ENCODE measurements at regions not wholly inside any gene's neighbourhood (a gene's known extent, or its start where the extent isn't known, plus 50 kb on each side); places are given as distances from the start of the nearest gene placed in this dataset.

DNA sequence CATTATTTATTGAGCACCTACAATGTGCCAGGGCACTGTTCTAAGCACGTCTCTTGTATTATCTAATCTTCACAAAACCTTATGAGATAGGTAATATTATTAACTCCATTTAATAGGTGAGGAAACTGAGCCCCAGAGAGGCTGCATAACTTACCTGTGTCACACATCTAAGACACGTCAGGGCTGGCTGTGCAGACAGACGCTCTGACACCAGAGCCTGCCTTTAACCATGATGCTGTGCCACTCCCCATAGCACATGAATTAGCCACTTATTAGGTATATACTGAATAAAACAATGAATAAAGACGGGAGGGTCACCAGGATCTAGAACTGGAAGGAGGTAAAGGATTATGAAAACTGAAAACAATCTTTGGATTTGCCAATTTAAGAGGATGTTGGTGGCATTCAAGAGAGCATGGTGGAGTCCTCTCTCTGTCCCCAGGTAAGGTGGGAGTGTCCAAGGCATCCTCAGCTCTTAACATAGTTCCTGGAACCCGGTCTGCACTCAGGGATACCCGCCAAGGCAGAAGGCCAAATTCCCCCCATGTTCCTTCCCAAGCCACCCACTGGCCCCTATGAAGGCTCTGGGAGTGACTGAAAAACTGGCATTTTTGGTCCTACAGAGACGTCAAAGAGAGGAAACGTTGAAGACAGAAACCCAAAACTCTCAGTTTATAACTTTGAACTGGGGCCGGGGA is 479.7 kb downstream of the FOXO1 start:
- no peak for DNase-seq

DNA sequence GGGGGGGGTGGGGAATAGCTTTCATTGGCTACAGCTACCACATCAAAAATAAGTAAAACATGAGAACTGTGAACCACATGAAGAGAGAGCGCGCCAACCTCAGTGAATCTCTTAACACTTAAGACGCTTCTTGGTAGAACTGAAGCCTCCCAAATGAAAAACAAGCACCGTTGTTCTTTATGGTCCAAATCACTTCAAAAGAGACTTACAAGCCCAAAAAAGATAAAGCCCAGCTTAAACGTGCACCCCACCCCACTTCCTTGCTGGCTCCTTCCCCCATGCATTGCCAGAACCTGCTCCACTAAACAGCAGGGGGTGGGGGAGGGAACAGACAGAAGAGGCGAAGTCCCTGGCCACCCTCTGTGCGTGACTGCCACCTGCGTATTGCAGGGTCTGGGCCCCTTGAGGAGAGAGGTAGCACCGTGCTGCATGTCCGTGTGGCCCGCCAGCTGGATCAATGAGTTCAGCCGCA is 479.1 kb downstream of the FOXO1 start:
- no peak for DNase-seq

DNA sequence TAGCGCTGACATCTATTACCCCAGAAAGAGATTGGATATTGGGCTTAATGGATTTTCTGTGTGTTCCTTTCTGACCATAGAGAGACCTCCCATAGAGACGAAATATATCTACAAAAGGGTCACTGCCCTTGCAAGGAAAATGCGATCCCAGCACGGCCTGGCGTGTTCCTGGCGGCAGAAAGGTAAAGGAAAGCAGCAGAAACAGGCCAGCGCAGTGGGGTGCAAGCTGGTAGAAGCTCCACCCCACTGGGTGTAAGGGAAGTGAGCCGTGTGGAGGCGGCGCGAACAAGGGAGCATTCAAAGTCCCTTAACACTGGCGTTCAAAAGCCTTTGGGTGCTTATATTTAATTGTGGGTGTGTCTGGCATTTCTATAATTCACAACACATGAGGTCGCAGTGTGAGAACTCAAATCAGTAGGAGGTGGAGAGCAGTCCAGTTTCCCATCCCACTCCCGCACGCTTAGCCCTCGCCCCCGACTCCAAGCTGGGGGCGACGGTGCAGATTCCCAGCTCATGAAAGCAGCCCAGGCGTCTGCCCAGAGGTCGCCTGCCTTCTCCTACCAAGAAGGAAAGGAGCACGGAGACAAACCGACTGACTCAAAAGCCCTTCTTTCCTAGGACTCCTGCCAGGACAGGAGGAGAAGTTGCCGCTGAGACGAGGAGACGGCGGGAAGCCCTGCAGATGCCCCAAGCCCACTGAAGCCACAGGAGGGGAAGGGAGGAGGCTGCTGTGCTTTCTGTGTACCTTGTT is 478.4 kb downstream of the FOXO1 start:
- no peak for DNase-seq

DNA sequence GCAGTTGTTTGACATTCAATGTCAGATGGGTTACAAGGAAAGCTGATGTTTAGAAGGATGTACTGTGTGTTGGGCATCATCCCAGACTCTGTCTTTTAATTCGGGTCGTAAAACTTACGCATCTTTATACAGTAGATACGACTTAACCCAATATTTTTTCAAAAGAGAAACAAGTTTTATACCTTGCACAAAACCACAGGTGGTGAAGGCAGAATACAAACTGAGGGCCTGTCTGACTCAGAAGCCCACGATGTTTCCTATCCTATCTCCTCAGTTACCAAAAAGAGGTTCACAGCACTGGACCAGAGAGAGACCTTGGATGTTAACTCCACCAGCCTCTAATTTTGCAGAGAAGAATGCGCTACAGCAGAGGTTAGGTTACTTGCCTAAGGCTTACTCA is 477.0 kb downstream of the FOXO1 start:
- DNase-seq = peak in 1 of 51 donors; percentile 59

DNA sequence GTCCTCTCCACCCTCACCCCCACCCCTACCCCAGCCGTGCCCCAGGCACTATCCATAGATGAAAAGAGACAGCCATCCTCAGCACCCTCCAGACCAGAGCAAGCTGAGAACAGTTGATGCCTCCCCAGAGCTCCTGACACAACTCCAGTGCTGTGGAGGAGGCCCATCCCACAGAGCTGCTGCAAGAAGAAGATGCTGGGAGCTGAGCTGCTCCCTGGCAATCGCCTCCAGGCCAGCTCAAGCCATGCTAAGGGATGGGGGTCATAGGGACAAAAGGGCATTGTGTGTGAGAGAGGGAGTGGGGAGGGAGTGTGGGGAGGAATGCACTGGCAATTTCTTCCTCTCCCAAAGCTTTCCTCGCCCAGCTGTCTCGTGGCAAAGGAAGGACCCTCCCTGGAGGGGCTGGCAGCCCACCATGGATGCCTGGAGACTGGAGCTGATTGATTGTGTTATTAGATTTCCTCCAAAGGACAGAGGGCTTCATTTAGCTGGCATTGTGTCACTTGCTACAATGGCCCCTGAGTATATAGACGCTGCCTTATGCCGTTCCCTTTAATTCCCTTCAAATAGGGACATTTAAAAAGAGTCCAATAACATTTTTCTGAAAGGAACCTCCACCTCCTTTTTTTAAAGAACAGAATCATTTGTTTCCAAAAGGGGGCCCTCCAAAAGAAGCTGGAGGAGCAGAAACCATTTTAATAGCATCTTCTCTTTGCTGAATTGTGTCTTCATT is 476.4 kb downstream of the FOXO1 start:
- DNase-seq = peak in 46 of 51 donors; percentile 10 to 96 (median 58)

DNA sequence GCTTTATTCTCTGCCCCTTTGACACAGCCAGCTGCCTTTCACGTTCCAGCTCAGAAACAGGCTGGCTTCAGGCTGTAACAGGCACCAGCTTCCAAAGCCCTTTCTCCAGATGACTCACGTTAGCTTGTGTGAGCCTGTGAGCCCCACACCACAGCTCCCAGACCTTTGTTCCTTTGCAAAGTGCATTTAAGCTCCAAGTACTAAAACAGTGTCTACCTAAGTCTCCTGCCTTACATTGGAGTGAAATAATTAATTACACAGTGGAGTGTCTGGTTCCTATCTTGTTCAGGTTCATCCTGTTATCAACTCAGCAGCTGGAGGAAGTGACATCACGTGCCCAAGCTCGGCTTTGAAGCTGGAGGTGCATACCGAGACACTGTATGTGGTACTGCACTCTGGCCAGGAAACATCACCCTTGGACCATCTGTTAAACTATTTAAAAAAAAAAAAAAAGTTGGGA is 475.8 kb downstream of the FOXO1 start:
- DNase-seq = peak in 38 of 51 donors; percentile 2 to 95 (median 62)

DNA sequence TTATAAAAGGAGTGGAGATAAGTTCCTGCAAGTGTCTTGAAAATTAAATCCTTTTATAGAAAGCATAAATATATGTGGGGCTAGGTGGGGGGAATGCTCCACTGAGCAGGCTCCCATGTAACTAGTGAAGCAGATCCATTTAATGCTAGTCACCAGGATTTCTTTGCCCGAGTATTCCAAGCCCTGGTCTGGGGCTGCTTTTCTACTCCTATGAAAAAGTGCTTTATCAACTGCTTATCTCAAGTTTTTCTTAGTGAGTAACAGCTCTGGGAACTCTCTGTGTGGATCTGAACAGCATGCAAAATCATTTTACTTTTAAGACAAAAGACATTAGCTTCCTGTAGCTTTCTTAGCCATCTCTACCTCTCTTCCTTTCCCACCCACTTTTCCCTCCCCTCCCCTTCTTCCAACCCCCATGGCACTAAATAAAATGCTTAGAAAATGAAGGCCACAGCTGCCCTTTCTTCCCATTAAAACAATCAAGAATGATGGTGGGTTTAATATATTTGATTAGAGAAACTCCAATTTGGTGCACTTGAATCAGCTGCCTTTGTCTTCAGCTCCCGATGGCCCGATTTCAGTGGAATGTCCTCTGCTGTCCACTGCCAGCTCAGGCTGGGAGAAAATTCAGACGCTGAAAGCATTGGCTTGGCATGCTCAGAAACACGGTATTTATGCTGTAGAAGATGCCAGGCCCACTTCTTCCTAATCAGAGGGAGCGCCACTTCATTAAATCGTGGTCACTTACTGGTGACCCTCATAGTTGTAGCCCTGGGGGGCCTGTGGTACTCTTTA is 475.1 kb downstream of the FOXO1 start:
- DNase-seq = peak in 11 of 51 donors; percentile 9 to 73 (median 22)

DNA sequence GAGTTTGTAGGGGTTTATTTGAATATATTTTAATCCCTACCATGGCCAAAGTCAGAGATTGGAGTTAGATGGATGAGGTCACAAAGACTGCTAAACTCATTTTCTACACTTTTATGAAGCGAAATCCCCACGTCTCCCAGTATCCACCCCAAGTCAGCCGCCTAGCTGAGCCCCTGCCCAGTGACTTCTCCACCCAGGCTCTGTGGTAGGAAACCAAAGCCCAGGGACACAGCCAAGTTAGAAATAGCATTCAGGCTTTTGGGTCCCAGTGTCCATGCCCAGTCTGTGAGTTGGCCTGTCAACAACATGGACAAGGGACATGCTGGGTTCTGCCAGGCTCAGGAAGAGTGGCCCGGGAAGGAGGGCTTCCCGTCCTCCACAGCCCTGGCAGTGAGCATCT is 474.0 kb downstream of the FOXO1 start:
- peak in 6 of 51 donors; percentile 36 to 65 (median 50) for DNase-seq

DNA sequence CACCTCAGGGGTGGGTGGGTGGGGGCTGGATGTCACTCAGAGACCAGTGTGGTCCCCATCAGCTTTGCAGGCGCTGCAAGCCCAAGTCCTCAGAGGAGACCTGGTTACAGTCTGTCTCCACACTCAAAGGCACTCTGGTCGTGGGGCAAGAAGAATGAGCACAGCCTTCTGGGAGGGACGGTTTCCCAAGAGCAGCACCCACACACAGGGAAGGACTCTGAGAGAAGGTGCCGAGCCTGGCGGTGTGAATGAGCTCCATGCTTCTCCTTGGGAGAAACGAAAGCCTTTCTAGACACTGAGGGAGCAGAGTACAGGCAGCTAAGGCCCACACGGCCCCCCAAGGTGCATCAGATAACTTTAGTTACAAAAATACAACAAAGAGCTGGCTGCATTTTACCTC is 473.6 kb downstream of the FOXO1 start:
- DNase-seq = peak in 12 of 51 donors; percentile 9 to 63 (median 38)

DNA sequence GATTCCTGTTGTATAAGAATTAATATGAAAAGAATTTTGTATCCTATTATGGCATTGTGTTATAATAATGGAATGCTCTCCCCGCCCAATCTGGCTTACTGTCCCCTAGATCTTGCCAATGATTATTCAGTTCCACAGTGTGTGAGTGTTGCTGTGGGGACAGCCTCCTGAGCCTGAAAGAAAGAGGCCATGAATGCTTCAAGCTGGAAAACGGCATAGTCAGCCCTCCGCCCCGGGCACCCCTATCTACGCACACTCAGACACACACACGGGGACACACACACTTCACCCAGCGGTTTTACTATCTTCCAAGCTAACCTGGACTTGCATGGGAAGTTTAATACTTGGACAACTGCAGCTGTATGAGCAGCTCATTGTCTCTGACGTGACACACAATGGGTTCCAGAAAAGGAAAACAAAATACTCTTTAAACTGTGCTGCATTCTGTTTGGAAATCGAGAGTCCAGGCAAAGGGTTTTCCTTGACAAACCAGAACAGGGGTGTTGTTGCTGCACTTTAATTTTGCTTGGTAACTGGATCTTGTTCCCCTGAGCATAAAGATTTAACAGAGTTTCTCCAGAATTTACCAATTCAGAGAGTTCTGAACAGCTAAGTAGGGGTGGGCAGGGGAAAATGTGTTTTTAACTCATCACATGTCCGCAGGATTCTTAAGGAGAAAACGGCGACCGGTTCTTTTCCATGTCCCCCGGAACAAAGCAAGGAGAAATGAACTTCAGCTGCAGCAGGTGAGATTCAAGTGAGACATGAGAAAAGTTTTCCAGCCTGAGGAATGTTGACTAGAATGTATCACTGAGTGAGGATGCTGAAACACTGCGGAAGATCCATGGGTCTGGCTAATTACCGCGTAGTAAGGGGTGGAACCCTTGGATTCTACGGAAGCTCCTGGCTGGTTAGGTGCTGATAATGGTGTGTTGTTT is 472.9 kb downstream of the FOXO1 start:
- DNase-seq = peak in 39 of 51 donors; percentile 14 to 94 (median 40)

DNA sequence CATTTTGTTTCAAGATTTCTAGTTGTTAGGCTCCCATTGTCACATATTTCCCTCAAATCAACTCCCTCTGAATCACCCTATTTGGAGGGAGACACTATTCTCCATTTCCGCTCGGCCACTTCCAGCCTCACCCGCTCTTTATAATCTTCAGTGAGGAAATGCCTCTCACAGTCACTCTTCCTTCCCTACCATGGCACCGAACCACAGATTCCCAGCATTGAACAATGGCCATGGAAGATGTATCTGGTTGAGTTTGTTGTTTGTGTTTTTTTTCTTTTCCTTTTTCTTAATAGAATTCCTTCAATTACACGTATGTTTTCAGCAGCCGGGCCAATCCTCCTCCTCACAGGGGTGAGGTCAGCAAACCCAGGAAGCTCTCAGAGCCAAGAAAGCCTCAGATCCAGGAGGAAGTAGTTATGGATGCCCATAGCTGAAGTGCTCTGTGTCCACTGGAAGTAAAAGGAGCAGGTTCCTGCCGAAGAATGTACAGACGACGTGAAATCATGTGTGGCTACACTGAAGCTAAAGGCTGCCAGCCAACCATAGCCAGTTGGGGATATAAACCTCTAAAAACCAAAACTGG is 472.1 kb downstream of the FOXO1 start:
- peak in 1 of 51 donors; percentile 42 for DNase-seq

DNA sequence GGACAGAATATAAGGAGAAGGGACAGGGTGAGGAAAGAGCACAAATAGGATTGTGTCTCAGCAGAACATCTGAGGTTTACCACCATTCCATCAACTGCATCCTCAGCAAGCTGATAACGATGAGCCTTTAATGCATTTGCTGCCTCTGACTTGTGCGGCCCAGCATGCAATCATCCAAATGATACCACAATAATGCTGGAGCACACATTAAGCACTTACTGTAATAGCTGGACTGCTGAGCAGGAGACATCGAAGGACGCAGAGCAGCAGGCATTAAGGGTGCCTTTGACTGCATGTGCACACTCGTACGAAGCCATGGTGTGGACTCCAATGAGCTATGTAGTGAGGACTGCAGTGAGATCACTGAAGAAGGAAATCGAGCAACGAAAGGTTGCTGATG is 469.4 kb downstream of the FOXO1 start:
- no peak for DNase-seq

DNA sequence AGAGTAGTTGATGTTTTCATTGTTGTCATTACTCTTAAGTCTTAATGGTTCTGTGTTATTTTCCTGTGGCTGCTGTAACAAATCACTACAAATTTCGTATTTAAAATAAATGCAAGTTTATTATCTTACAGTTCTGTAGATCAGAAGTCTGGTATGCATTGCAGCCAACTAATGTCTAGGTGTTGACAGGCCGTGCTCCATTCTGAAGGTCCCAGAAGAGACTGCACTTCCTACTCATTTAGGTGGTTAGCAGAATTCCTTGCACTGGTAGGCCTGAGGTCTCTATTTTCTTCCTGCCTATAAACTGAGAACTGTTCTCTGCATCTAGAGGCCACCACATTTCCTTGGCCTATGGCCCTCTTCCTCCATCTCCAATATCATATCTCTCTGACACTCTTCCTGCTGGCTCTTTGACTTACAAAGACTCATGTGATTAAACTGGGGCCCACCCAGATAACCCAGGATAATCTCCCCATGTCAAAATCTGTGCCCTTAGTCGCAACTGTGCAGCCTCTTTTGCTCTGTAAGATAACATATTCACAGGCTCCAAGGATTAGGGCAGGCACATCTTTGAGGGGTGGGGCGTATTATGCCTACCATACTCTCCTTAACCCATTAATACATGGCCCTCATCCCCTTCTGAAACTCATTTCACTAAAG is 468.4 kb downstream of the FOXO1 start:
- DNase-seq = no peak

DNA sequence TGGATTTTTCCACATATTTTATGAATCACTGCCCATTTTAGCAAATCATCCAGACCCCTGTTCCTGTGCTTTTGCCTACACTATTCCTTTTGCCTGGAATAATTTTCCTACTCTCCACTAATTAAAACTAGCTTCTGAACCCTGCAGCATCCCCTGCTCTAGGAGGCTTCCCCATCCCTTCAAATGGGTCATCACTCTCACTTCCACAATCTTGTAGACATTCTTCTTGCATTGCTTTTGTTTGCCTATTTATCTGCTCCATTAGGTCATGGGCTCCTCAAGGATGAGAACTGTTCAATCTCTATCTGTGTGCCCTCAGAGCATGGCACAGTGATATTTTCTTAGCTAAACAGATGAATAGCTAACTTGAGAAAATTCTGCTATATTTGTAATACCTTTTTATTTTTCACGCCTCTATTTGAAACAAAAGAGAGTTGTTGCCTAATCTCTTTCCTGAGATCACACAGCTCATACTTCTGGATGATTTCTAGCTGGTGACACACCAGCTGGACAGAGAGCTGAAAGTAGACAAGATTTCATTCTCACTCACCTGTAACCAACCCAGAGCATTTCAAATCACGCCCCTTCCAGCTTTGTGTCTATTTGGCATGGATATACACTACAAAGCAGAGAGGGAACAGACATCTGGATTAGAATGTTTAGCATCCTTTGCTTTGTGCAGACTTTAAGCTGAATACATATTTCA is 466.0 kb downstream of the FOXO1 start:
- DNase-seq = no peak

DNA sequence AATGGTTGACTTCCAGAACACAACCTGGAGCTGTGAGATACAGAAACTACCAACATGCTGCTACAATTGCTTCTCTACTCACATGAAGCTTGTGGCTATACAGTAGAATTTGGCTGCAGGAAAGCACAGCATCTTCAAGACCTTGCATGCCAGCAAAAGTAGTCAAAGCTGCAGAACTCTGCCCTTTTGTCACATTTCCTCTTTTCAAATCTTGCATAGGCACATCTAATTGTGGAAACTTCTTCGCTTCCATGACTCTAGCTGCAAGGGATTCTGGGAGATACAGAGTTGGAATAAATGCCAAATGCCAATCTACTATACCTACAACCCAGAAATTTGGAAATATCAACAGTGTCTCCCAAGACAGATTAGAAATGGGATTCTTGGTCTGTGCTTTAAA is 462.2 kb downstream of the FOXO1 start:
- DNase-seq = no peak

DNA sequence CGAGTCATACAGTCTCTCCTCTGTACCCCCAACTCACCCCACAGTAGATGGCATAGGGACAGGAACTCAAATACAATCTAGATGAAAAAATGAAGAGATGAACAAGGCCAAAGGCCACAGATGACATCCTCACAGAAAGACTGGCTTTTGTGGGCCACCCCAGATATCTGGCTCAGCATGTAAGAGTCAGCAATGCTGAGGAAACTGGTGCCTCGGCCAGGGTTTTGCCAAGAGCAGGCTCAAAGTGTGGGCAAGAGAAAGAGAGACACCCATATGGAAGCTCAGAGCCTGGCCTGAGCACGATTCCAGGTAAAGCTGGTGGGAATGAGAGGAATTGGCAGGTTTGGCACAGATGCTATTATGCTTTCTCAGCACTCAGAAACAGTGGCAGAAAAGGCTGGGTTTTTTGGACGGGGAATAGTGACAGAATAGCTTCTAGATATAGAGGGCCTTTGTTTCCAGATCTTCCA is 460.6 kb downstream of the FOXO1 start:
- DNase-seq = peak in 1 of 51 donors; percentile 65

DNA sequence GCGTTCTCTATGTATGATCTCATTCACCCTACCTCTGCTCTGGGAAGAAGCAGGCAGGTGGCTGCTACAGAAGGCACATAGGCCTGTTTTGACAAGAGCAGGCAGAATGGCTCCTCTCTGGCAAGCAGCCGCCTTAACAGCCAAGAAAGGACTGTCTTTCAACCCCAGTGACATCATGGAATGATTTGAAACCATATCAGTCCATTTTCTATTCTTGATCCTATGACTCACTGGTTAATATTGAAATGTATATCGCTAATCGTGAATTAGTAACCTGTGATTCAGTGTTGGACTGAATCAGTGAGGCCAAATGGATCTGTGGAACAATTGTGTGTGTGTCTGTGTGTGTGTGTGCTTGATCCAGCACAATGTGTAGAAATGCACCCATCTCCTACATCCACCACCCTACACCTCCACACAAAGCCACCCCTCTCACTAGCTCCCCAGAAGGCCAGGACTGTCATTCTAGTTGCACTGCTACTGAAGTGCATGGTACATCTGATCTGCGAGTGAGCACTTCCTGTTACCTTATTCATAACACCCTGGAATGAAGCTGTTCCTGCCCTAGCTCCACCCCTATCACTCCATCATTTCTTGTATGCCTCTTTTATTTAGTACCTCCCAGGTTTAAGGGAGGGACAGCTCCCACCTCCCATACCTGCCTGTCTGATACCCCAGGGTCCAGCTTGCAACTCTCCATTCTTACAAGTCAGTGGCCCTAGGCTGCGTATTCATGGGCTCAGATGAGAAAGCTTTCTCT is 460.0 kb downstream of the FOXO1 start:
- peak in 6 of 51 donors; percentile 5 to 65 (median 22) for DNase-seq
